Mucosa of descending colon (tissue), 3 donors: ENCODE measurements at regions not wholly inside any gene's neighbourhood (a gene's known extent, or its start where the extent isn't known, plus 50 kb on each side); places are given as distances from the start of the nearest gene placed in this dataset.

Experiments
- ATAC-seq: fragments of 200-7000 bp; cut with Tn5 transposase; one replicate; pipeline ENCODE4 v1.9.1; 2020; ENCODE audit warnings: mild to moderate bottlenecking, moderate library complexity
- DNase-seq, 3 donors: peaks; one replicate each; pipeline ENCODE4 v3.0.0-alpha.2; 2020
- H3K36me3 ChIP-seq: fragments of 200-600 bp; one replicate; pipeline ENCODE4 v1.8.0; 2021; ENCODE audit warnings: low read depth, mild to moderate bottlenecking
- H3K4me1 ChIP-seq: fragments of 200-600 bp; one replicate; pipeline ENCODE4 v1.8.0; 2021; ENCODE audit warnings: low read depth, mild to moderate bottlenecking
- H3K4me3 ChIP-seq: fragments of 200-600 bp; one replicate; pipeline ENCODE4 v1.8.0; 2021; ENCODE audit warnings: mild to moderate bottlenecking
- H3K9me3 ChIP-seq: fragments of 200-600 bp; one replicate; pipeline ENCODE4 v1.8.0; 2021; ENCODE audit warnings: mild to moderate bottlenecking
- CTCF ChIP-seq: fragments of 200-600 bp; IDR thresholded peaks from one replicate; pipeline ENCODE4 v1.8.0; 2022; ENCODE audit warnings: antibody characterized with exemption, mild to moderate bottlenecking
- intact Hi-C, 2 donors: fragments of 100-400 bp; cut with DNase I in 1 of 2; cut with micrococcal nuclease in 1 of 2; formaldehyde crosslinking; loops; one replicate each; pipeline versions ENCODE4 v1.11.0 to v1.11.1; 2022; cut with DNase I, micrococcal nuclease
- donor health status: DM: no; HTN: no; CAD: no; lungs with moderate emphysema.
- donor health status: DM: no; HTN: no; CAD: no.
- donor health status: DM: no; HTN: yes; CAD: no.

- no peaks in the 10 kb centered on the region for H3K4me1 ChIP-seq
- no peak for DNase-seq
- ATAC-seq, result no peak
- no peak overlapping the region for H3K4me3 ChIP-seq
- H3K9me3 ChIP-seq, result no peaks in the 10 kb centered on the region
- no peaks in the 10 kb centered on the region for H3K36me3 ChIP-seq
- intact Hi-C loops, result no loop called here
- TF ChIP-seq CTCF, result no peak
These were observed 623.5 kb downstream of the EDEM1 start for GRCh38 chr3:5811016-5811415.

- DNase-seq (no peak), ATAC-seq (no peak)
- TF ChIP-seq CTCF, result no peak
- Histone ChIP-seq H3K4me1 (no peaks in the 10 kb centered on the region), H3K36me3 (no peaks in the 10 kb centered on the region), H3K4me3 (no peak overlapping the region), H3K9me3 (no peaks in the 10 kb centered on the region)
- intact Hi-C loops, result no loop called here
These were observed 626.0 kb downstream of the EDEM1 start for GRCh38 chr3:5813521-5813920.

GRCh38 chr3:5822843-5823242, 635.3 kb downstream of the EDEM1 start:
- intact Hi-C loops, result no loop called here
- H3K4me1 ChIP-seq, result no peaks in the 10 kb centered on the region
- H3K9me3 ChIP-seq, result no peaks in the 10 kb centered on the region
- TF ChIP-seq CTCF, result no peak
- no peak overlapping the region for H3K4me3 ChIP-seq
- ATAC-seq (no peak), DNase-seq (no peak)
- H3K36me3 ChIP-seq, result no peaks in the 10 kb centered on the region

DNA sequence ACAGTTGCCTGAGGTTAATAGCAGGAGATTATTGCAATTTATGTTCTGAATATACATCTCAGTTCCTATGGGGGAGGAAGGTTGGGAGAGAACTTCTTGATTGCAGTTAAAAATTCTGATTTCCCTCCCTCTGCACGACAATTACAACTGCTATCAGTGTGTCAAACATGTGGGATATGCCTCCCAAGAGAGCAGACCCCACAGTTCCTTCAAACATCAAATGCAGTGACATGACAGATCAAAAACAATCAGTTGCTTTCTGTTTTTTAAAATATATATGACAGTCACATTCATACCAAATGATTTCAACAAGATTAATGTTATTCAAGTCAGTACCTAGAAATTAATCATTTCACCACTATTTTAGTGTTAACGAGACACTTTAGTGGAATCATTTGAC, 639.0 kb downstream of the EDEM1 start:
- Histone ChIP-seq H3K9me3 (no peaks in the 10 kb centered on the region), H3K4me3 (no peak overlapping the region), H3K36me3 (no peaks in the 10 kb centered on the region), H3K4me1 (no peaks in the 10 kb centered on the region)
- DNase-seq, result no peak
- TF ChIP-seq CTCF, result no peak
- intact Hi-C loops, result no loop called here
- no peak for ATAC-seq

GRCh38 chr3:5828251-5828650, 640.7 kb downstream of the EDEM1 start:
- DNase-seq (no peak), ATAC-seq (no peak)
- no peak for TF ChIP-seq CTCF
- no peaks in the 10 kb centered on the region for H3K4me1 ChIP-seq
- intact Hi-C loops, result no loop called here
- H3K9me3 ChIP-seq, result no peaks in the 10 kb centered on the region
- H3K36me3 ChIP-seq, result no peaks in the 10 kb centered on the region
- no peak overlapping the region for H3K4me3 ChIP-seq

- no peak for TF ChIP-seq CTCF
- Histone ChIP-seq H3K9me3 (no peaks in the 10 kb centered on the region), H3K4me1 (no peaks in the 10 kb centered on the region), H3K4me3 (no peak overlapping the region), H3K36me3 (no peaks in the 10 kb centered on the region)
- intact Hi-C loops, result no loop called here
- no peak for ATAC-seq
- no peak for DNase-seq
These were observed 652.5 kb downstream of the EDEM1 start for GRCh38 chr3:5840056-5840455.
